IMR-90 (cell line): ENCODE measurements at regions not wholly inside any gene's neighbourhood (a gene's known extent, or its start where the extent isn't known, plus 50 kb on each side); places are given as distances from the start of the nearest gene placed in this dataset.

Experiments
- ATAC-seq: fragments of 200-7000 bp; cut with Tn5 transposase; 2 replicates; pipeline ENCODE4 v1.9.1; 2020; ENCODE audit warnings: low read depth, mild to moderate bottlenecking, moderate library complexity
- BruUV-seq: library from RNA; stranded (reverse); fragments of 400-500 nt; replicated peaks from 2 replicates; lab custom pipeline; 2021; lab: Mats Ljungman, UMichigan
- CTCF ChIA-PET: fragments of 300-600 bp; formaldehyde crosslinking; extraction: SDS; loops from one replicate; lab custom pipeline; 2021; ENCODE audit warnings: antibody characterized with exemption; lab: Yijun Ruan, JAX
- POLR2A ChIA-PET: fragments of 300-600 bp; sonication (Branson Sonifier 250); formaldehyde crosslinking; loops from one replicate; lab custom pipeline; 2022; ENCODE audit warnings: antibody characterized with exemption; ENCODE audit not compliant: unreplicated experiment; lab: Charles Lee
- DNase-seq: peaks from one replicate; pipeline ENCODE4 v3.0.0; 2013
- H2AFZ ChIP-seq: replicated peaks from 2 replicates; pipeline ENCODE3; 2013; ENCODE audit warnings: low read length, mild to moderate bottlenecking; ENCODE audit not compliant: poor library complexity
- H2AK5ac ChIP-seq: 2 replicates; pipeline ENCODE4 v1.6.1; 2013; ENCODE audit warnings: low read depth, low read length, inconsistent platforms
- H2AK9ac ChIP-seq: replicated peaks from 2 replicates; pipeline ENCODE3; 2013; ENCODE audit warnings: mild to moderate bottlenecking, low read depth, low read length, moderate library complexity; ENCODE audit not compliant: poor library complexity
- H2BK120ac ChIP-seq: 2 replicates; pipeline ENCODE4 v1.6.1; 2013; ENCODE audit warnings: low read depth, low read length, inconsistent platforms
- H2BK15ac ChIP-seq: 3 replicates; pipeline ENCODE4 v1.6.1; 2013; ENCODE audit warnings: low read depth, low read length, inconsistent platforms
- H2BK20ac ChIP-seq: 2 replicates; pipeline ENCODE4 v1.6.1; 2013; ENCODE audit warnings: low read depth, mild to moderate bottlenecking, inconsistent platforms, low read length, moderate library complexity
- H2BK5ac ChIP-seq: 2 replicates; pipeline ENCODE4 v1.6.1; 2013; ENCODE audit warnings: mild to moderate bottlenecking, low read depth, low read length, inconsistent platforms; ENCODE audit not compliant: poor library complexity, severe bottlenecking
- H3K14ac ChIP-seq: replicated peaks from 2 replicates; pipeline ENCODE4 v1.6.1; 2013; ENCODE audit warnings: low read depth, low read length, inconsistent platforms
- H3K18ac ChIP-seq: 2 replicates; pipeline ENCODE4 v1.6.1; 2013; ENCODE audit warnings: low read depth, low read length, control low read depth
- H3K23ac ChIP-seq: 2 replicates; pipeline ENCODE4 v1.6.1; 2013; ENCODE audit warnings: low read depth, low read length, inconsistent platforms
- H3K27ac ChIP-seq: 2 replicates; pipeline ENCODE4 v1.5.1; 2013; ENCODE audit warnings: mild to moderate bottlenecking, control low read depth, low read length; ENCODE audit not compliant: insufficient read depth
- H3K27me3 ChIP-seq: 2 replicates; pipeline ENCODE4 v1.6.1; 2013; ENCODE audit warnings: low read length; ENCODE audit not compliant: control insufficient read depth, insufficient read depth
- H3K36me3 ChIP-seq: 2 replicates; pipeline ENCODE4 v1.6.1; 2013; ENCODE audit warnings: low read length, mixed read lengths; ENCODE audit not compliant: control insufficient read depth, insufficient read depth
- H3K4ac ChIP-seq: 2 replicates; pipeline ENCODE4 v1.6.1; 2013; ENCODE audit warnings: low read depth, low read length, inconsistent platforms
- H3K4me1 ChIP-seq: 2 replicates; pipeline ENCODE4 v1.6.1; 2013; ENCODE audit warnings: low read length, mixed read lengths; ENCODE audit not compliant: control insufficient read depth, insufficient read depth
- H3K4me2 ChIP-seq: 2 replicates; pipeline ENCODE4 v1.6.1; 2013; ENCODE audit warnings: low read depth, mild to moderate bottlenecking, control low read depth, low read length, moderate library complexity
- H3K4me3 ChIP-seq: 2 replicates; pipeline ENCODE4 v1.5.1; 2013; ENCODE audit warnings: low read depth, mild to moderate bottlenecking, control low read depth, low read length, moderate library complexity; ENCODE audit not compliant: insufficient read depth
- H3K56ac ChIP-seq: 2 replicates; pipeline ENCODE4 v1.6.1; 2013; ENCODE audit warnings: low read length, inconsistent platforms; ENCODE audit not compliant: insufficient read depth; ENCODE audit errors: extremely low read depth
- H3K79me1 ChIP-seq, 2 experiments: 2 replicates each; pipeline ENCODE4 v1.6.1; 2013; ENCODE audit warnings: low read length in 2 of 2, inconsistent platforms in 1 of 2, low read depth in 1 of 2
- H3K9ac ChIP-seq: 2 replicates; pipeline ENCODE4 v1.6.1; 2013; ENCODE audit warnings: low read depth, low read length, control low read depth
- H3K9me1 ChIP-seq: 2 replicates; pipeline ENCODE4 v1.6.1; 2013; ENCODE audit warnings: low read length, inconsistent platforms; ENCODE audit not compliant: insufficient read depth
- H3K9me3 ChIP-seq: 2 replicates; pipeline ENCODE4 v1.6.1; 2013; ENCODE audit warnings: low read length; ENCODE audit not compliant: control insufficient read depth, insufficient read depth
- H4K20me1 ChIP-seq: 2 replicates; pipeline ENCODE4 v1.6.1; 2013; ENCODE audit warnings: low read length, inconsistent platforms; ENCODE audit not compliant: insufficient read depth
- H4K5ac ChIP-seq: 2 replicates; pipeline ENCODE4 v1.6.1; 2013; ENCODE audit warnings: mild to moderate bottlenecking, low read depth, low read length, control low read depth
- H4K8ac ChIP-seq, 2 experiments: 2 replicates each; pipeline ENCODE4 v1.6.1; 2013; ENCODE audit warnings: low read depth in 2 of 2, low read length in 2 of 2, control low read depth in 1 of 2, inconsistent platforms in 1 of 2
- H4K91ac ChIP-seq: 2 replicates; pipeline ENCODE4 v1.6.1; 2013; ENCODE audit warnings: low read depth, low read length, inconsistent platforms; ENCODE audit not compliant: insufficient read depth
- CHD1 ChIP-seq: IDR thresholded peaks from 2 replicates; pipeline ENCODE4 v1.6.1; 2012; ENCODE audit warnings: low read depth, low read length, improper control_type of control experiment
- FOS ChIP-seq: fragments of 150-350 bp; IDR thresholded peaks from 2 replicates; pipeline ENCODE4 v1.6.1; 2016; ENCODE audit warnings: low read depth, low read length
- MAFK ChIP-seq: IDR thresholded peaks from 2 replicates; pipeline ENCODE4 v1.6.1; 2012; ENCODE audit warnings: low read depth, low read length, improper control_type of control experiment
- MAZ ChIP-seq: IDR thresholded peaks from 2 replicates; pipeline ENCODE4 v1.6.1; 2012; ENCODE audit warnings: low read depth, mild to moderate bottlenecking, low read length, improper control_type of control experiment, moderate library complexity, borderline replicate concordance
- MXI1 ChIP-seq: IDR thresholded peaks from 2 replicates; pipeline ENCODE4 v1.6.1; 2012; ENCODE audit warnings: low read depth, mild to moderate bottlenecking, low read length, moderate library complexity, borderline replicate concordance
- RFX5 ChIP-seq: IDR thresholded peaks from 2 replicates; pipeline ENCODE4 v1.8.0; 2012; ENCODE audit warnings: low read depth, mild to moderate bottlenecking, low read length, moderate library complexity
- WGBS, 2 experiments: methylation state at CpG; one replicate each; pipeline versions ENCODE4 v1.1.5 to v1.1.7; 2013; ENCODE audit warnings: missing lambda C conversion rate in 2 of 2; ENCODE audit not compliant: insufficient read length in 1 of 2; ENCODE audit errors: extremely low coverage in 2 of 2; 5-methylcytosine and 5-hydroxymethylcytosine counted together
- dilution Hi-C: fragments of 300-500 bp; cut with HindIII; formaldehyde crosslinking; loops from one replicate; pipeline ENCODE4 v1.14.3; 2018; ENCODE audit warnings: low sequenced_read_pairs; ENCODE audit not compliant: unreplicated experiment
- in situ Hi-C: fragments of 300-500 bp; cut with MboI; formaldehyde crosslinking; loops from 3 replicates; pipeline ENCODE4 v1.14.3; 2019; ENCODE audit warnings: low sequenced_read_pairs, inconsistent platforms, mixed read lengths
- intact Hi-C: fragments of 100-400 bp; cut with micrococcal nuclease; formaldehyde crosslinking; loops from 2 replicates; pipeline ENCODE4 v1.10.0; 2022
- TF ChIP-seq, protein P1 (sequence below): fragments of 150-350 bp; IDR thresholded peaks from 2 replicates; pipeline ENCODE4 v1.6.1; 2016; ENCODE audit warnings: low read depth, mild to moderate bottlenecking, low read length, moderate library complexity, borderline replicate concordance

DNA sequence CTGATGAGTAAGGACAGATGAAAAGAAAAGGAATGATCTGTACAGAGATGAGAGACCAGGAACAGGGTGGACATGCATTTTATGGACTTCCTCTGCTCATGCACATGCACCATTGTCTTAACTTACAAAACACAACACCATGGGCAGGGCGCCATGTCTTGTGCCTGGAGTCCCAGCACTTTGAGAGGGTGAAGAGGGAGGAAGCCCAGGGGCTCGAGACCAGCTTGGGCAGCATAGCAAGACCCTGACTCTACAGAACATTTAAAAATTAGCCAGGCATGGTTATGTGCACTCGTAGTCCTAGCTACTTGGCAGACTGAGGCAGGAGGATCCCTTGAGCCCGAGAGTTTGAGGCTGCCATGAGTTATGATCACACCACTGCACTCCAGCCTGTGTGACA, 86.9 kb downstream of the ZFP36L2 start:
- Histone ChIP-seq H3K4me1 (peaks cover 2% of the 10 kb centered on the region; the same call in 1 of the 2 replicates), H2BK120ac (no peak overlapping the region), H4K91ac (no peak overlapping the region; the same call in 1 of the 2 replicates), H3K14ac (no peak overlapping the region), H3K4me2 (no peak overlapping the region), H3K9ac (no peak overlapping the region), H3K9me3 (no peaks in the 10 kb centered on the region), H4K8ac (no peak overlapping the region), H4K5ac (no peak overlapping the region), H3K18ac (no peak overlapping the region), H2BK15ac (no peak overlapping the region), H2BK5ac (no peak overlapping the region), H3K23ac (no peak overlapping the region), H3K4me3 (no peak overlapping the region), H3K36me3 (no peaks in the 10 kb centered on the region), H3K56ac (no peak overlapping the region), H3K9me1 (0 out of 2 replicates have a peak, but pooled peaks cover 2% of the 10 kb centered on the region), H2AFZ (no peak overlapping the region), H3K79me1 (no peaks in the 10 kb centered on the region), H3K27me3 (no peaks in the 10 kb centered on the region), H3K27ac (no peak overlapping the region), H2BK20ac (no peak overlapping the region), H4K20me1 (no peaks in the 10 kb centered on the region), H3K4ac (no peak overlapping the region), H2AK9ac (no peak overlapping the region), H2AK5ac (0 out of 2 replicates have a peak overlapping the region, but pooled peaks have one; percentile 43)
- no CpG with 5 or more reads among the region's 4 CpGs for WGBS, 2 experiments
- ATAC-seq (no peak), DNase-seq (no peak)
- TF ChIP-seq, protein P1, sequence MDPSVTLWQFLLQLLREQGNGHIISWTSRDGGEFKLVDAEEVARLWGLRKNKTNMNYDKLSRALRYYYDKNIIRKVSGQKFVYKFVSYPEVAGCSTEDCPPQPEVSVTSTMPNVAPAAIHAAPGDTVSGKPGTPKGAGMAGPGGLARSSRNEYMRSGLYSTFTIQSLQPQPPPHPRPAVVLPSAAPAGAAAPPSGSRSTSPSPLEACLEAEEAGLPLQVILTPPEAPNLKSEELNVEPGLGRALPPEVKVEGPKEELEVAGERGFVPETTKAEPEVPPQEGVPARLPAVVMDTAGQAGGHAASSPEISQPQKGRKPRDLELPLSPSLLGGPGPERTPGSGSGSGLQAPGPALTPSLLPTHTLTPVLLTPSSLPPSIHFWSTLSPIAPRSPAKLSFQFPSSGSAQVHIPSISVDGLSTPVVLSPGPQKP: no peak
- no peak for TF ChIP-seq MAFK
- TF ChIP-seq MXI1: no peak
- TF ChIP-seq RFX5: no peak
- TF ChIP-seq CHD1: no peak
- TF ChIP-seq FOS: no peak
- no peak for TF ChIP-seq MAZ
- POLR2A ChIA-PET: no interaction called here
- BruUV-seq: no TSS peak
- dilution Hi-C loops (no loop called here), intact Hi-C loops (no loop called here), in situ Hi-C loops (no loop called here)
- CTCF ChIA-PET: interaction anchor here (0.8 kb wide), 1 partner anchor 10 kb away, joined by 8 read pairs; no protein-coding TSS in a partner anchor
